Activated CD8-positive, alpha-beta memory T cell treated with anti-CD3 and anti-CD28 coated beads, Interleukin-2, amount 50 U/mL, for 48 hours (primary cell): ENCODE measurements at regions not wholly inside any gene's neighbourhood (a gene's known extent, or its start where the extent isn't known, plus 50 kb on each side); places are given as distances from the start of the nearest gene placed in this dataset.

Source experiments
- DNase-seq: peaks from one replicate; pipeline ENCODE4 v3.0.0-alpha.2; 2020

DNA sequence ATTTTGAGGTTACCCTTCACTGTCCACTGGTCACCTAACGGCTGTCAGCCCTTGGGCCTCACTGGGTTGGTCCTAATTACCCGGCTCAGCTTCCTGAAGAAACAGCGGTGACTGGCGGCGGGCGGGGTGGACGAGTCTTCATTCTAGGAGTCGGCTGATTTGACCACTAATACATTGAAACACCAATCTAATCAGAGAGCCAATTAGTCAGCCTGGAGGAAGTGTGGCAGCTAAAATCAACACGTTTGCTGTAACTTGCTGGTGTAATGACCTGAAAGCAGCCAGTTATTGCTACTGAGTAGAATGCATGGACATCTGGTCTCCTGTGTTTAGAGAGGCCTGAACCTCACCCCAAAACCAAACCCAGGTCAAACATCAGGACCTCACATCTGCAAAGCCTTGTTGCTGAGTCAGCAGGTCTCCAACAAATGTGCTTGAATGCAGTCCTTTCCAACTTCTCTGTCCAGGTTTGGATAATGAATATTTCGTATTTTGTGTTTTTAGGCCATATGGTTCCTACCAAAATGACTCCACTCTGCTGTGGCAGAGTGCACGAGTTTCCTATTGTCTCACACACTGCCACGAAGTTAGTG, 496.4 kb downstream of the BRD1 start:
- DNase-seq: no peak

DNA sequence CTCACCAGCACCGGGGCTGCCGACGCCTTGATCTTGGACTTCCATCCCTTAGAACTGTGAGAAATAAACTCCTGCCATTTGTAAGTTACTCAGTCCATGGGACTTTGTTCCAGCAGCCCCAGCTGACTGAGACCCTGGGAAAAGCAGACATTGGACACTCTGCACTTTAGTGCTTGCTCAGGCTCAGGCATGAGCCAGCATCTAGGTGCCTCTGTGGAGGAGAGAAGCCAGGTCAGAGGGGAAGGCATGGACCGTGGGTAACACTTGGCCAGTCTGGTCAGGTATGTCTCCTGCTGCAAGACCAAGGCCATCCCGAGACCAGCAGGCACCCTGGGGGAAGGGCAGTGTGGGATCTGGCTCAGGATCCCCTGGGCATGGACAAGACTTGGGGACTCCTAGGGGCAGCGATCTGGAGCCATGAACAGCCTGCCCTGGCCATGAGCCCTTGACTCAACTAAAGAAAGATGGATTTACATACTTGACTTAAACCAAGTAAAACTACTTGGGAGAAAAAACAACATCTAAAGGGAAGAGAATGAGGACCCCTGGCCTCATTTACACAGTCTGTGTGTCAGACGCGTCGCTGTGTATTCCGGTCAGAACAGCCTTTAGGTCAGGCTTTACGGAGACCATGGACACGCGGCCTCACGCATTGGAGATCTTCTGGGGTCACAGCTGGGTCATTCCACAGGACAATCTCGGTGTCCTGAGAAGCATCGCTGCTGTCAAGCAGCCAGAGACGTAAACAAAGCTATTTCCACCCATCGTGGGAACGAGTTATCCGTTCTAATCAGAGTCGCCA, 497.1 kb downstream of the BRD1 start:
- DNase-seq: peak; percentile 22

DNA sequence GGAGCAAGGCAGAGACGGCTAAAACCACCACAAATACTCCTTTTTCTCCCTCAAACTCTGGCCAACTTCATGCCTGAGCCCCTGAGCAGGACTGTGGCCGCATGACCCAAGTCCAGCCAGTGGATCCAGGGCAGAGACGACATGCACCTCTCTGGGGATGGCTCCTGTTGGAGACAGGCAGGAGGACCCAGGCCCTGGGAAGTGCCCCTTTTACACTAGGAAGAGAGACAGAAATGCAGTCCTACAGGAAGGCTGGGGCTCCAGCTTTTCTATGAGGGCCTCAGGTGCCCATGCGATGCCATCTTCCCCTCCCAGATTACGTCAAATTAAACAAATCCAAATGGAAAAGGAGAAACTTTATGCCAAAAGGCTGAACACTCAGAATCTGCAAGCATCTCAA, 498.0 kb downstream of the BRD1 start:
- DNase-seq: peak; percentile 8

DNA sequence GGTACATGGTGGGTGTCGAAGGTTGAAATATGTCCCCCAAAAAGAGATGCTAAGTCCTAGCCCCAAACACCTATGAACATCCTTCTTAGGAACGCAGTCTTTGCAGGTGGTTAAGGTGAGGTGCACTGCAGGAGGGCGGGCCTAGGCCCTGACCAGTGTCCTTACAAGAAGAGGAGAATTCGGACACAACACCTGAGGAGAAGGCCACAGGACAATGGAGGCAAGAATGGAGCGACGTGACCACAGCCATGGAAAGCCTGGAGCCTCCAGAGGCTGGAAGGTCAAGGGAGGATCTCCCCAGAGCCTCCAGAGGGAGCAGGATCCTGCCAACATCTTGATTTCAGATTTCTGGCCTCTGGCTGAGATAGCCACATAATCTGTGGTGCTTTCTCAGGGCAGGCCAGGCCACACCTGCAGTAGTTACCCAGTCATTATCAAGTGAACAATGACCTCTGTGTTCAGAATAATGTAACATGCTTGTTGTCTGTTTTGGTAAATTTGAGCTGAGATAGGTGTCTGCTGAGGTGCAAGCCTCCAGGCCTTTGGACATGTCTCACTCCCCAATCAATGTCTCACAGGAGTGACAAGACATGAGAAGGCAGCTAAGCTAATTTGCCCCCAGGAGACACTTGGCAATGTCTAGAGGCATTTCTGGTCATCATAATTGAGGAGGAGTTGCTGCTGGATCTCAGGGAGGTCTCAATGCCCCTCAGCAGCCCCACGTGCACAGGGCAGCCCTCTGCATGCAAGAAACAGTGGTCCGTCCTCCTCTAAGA, 498.9 kb downstream of the BRD1 start:
- DNase-seq: peak; percentile 17

DNA sequence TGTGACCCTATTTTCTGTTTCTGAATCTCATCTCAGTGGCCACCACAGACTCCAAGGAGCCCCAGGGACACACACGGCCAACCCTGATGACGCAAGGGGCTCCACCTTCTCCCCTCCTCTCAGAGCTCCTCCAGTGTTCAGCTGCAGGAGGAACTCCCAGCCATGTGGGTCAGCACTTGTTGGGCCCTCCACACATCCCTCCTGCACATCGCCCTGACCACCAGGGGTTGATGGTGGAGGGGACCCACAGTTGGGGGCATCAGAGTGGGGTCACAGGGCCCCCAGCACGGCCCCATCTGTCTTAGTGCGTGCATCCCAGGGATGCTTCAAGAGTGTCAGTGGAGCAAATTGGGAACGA, 499.6 kb downstream of the BRD1 start:
- DNase-seq: no peak

DNA sequence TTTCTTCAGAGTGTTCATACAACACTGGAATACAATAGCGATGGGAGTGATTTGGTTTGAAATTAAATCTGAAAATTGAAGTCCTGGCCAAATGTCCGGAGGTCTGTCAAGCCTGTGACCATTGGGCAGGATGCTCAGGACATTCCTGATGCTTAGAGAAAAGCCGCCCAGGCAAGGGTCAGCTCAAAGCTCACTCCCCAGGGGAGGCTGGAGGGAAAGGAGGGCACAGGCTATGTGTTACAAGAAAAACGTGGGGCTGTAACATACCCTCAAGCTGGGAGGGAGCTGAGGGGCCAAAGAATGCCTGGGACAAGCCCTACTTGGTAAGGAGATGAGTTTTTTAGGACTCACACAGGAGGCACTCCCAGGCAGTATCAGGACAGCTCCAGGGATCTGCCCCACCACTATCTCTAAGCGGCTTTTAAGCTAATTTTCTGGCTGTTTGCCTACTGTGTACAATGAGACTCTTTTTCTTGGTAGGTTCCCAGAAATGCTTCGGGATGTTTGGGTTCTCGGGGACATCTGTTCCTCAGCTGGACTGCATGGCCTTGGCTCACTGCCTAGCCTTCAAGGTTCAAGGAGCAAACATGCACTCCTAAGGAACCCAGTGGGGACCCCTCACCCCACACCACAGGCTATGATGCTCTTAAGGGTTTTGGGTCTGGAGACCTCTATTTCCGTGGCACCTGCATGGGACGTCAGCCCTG, 500.1 kb downstream of the BRD1 start:
- peak; percentile 17 for DNase-seq

DNA sequence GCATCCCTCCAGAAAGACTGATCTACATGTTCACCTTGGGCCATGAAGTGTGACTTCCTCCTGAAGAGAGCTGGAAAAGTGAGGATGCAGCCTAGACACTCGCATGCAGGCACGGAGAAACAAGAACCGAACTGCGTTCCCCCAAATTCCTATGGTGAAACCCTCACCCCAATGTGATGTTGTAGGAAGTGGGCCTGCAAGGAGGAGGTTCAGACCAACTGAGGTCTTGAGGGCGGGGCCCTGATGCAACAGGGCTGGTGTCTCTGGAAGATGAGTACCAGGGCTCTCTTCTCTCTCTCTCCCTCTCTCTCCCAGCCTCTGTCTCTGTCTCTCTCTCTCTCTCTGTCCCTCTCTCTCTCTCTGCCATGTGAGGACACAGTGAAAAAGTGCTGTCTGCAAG, 501.1 kb downstream of the BRD1 start:
- no peak for DNase-seq

DNA sequence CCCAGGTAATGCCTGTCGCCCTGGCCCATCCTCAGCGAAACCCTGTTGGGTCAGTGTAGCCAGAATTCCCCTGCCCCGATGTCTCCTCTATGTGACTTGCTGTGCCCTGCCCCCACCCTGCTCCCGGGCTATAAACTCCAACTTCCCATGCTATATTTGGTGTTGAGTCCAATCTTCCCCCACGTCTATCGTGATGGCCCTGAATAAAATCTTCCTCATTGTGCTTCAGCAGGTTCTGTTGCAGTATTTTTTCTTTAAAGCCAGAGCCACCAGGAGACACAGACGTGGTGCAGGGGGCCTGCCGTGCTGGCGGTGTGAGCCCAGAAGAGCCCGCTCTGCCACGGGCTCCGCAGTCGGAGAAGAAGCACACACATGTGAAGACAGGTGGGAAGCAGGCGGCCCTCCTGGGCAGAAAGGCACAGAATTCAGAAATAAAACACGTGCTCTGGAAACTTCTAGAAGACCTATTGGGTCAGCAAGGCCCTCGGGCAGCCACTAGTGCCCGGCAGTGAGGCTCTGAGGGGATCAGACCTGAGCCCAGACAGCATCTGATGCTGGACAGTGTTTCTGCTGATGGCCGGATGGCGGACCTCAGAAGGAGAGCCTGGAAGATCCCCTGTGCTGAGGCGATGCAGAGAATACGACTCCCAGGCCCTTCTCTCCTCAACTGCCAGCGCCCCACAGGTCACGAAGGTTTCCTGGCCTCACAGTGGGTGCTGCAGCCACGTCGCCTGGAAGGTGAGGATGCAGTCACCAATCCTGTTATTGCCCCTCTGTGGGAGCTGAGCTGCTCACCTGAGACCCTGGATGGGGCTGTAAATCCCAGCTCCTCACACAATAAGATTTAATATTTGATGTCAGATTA, 501.9 kb downstream of the BRD1 start:
- DNase-seq: peak; percentile 12

DNA sequence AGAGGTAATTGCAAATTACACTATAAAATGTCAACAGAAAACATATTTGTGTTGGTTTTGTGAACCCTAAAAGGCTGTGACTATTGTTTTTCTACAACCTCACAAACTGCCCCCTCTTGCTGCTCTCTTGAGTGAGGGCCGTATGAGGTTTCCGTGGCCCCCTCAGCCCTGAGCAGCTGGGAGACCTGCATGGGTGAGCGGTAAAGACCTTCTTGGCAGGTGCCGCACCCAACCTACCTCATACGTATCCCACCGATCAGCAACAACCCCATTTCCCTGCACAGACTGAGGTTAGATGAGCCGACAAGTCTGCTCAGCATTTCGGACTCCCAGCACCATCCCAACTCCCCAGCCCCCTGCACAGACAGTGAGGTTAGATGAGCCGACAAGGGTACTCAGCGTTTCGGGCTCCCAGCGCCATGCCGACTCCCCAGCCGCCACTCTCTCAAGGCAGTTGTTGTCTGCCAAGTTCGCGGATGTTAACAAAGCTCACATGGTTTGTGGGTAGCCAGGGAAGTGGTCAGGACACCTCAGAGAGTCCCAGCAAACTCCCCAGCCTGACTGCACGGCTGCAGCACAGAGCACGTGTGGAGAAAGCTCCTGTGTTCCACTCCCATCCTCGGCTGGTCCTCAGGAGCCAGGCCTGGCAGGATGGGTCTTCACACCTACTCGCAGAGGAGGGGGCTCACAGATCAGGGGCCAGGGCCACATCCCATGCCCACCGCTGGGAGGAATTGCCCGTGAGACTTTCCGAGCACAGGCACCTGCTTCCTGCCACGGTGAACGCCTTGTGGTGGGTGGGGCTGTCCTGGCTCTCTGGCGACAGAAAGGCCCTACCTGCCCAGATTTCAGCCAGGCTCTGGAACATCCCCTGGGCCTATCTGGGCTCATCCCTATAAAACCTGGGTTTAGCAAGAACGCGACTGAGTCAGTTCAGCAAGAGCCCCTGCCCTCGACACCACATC, 502.9 kb downstream of the BRD1 start:
- peak; percentile 30 for DNase-seq

DNA sequence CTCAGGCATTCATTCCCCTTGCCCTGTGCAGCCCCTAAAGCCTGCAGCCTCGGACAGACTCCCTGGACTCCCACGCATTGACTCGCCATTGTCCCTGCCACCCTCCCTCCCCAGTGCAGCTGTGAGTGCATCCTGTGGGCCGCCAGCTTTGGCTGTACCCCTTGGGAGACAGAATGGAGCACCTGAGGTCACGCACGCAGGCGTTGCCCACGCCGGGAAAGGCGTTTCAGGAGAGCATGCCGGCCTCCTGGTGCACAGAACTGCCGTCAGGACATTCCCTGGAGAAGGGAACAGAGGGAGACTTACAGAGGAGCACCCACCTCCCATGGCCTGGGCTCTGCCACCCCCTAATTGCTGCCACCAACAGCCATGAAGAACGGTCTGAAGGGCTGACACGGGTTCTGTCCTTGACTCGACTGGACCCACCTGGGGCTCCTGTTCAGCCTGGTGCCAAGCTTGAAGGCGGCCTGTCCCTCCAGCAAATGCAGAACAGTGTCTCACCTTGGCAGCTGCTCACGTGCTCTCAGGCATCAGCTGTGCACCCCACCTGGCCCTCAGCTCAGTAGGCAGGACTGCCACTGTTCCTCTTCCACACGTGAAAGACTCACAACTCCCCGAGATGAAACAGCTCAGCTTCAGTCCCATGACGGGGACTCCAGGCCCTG, 503.8 kb downstream of the BRD1 start:
- DNase-seq: peak; percentile 28

DNA sequence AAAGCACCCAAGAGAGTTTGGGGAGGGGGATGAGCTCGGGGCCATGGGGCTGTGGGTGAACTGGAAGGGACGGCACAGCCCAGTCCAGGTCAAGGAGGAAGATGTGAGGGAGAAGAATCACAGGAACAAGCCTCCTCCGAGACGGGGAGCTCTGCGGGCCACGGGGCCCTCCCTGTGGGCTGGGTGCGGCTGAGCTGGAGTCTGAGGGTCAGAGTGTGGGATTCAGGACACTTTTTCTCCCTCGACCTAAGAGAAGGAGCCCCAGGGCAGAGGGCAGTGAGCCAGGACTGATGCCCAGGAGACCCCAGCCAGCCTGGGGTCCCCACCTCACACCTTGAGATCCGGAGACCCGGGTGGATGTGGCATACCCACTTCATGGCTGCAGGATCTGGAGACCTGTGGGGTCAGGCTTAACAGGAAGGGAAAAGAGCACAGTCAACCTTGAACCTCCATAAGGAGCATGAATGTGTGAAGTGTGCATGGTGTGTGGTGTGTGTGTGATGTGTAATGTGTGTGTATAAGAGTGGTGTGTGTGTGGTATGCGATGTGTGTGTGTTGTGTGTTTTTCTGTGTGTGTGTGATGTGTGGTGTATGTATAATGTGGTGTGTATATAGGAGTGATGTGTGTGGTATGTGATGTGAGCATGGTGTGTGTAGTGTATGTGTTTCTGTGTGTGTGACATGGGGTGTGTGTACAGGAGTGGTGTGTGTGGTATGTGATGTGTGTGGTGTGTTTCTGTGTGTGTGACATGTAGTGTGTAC, 504.6 kb downstream of the BRD1 start:
- DNase-seq: peak; percentile 32

DNA sequence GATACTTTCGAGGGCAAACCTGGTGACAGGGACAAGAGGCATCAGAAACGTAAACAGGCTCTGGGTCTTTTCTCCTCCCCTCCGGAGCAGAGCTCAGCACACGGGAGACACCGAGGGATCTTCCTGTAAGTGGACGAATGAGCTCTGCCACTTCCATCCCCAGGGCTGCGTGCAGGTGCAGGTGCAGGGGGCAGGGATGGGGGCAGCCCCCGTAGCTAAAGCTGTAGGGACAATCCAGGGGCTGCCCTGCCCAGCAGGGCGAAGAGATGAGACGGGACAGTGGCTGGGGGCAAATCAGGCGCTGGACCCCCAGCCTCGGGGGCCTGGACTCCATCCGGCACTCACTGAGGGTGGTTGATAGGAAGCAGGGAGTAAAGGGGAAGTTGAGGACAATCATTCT, 505.4 kb downstream of the BRD1 start:
- no peak for DNase-seq

DNA sequence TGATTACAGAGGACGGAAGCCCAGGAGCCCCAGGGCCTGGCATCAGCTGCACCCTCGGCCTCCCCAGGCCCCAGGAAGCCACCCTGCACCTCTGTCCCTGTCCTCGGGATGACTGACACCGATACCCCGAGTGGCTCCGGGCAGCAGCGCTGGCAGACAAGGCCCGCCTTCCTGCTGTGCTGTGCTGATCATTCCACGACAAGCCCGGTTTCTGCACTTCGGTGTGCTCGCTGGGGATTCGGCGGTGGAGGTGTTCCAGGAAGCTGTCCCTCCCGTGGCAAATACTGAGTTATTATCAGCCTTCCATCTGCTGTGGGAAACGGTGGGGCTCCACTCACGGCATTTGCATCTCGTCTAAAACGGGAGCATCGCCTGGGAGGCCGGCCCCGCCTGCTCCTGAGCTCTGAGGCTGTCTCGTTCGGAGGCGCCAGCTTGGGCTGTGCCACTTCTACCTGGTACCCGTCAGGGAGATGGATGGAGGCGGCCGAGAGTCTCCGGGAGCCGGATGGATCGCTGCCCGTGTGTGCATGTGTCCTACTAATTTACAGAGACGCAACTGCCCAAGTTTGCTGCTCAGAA, 506.1 kb downstream of the BRD1 start:
- DNase-seq: peak; percentile 33

DNA sequence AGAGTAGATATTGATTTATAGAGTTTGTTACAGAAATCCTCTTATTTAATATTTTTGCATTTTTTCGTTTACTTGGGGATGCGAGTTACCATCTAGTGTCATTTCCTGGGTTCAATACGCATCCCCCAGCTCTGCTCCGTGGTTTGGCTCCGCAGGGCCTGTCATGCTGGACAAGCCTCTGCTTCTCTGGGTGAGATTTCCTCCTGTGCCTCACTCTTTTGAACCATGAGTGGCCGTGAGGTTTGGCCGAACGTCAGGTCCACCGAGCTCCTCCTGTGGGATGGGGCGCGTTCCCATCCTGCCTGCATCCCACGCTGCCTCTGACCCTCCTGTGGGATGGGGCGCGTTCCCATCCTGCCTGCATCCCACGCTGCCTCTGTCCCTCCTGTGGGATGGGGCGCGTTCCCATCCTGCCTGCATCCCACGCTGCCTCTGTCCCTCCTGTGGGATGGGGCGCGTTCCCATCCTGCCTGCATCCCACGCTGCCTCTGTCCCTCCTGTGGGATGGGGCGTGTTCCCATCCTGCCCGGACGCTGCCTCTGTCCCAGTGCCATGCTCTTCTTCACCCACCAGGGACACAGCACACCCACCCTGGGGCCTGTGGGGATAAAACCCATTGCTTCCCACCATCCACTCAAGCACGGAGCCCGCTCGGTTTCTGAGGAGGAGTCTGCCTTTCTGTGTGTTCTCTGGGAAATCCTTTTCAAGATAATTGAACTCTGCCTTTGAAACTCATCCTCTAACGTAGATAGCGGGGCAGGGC, 506.8 kb downstream of the BRD1 start:
- DNase-seq: no peak

DNA sequence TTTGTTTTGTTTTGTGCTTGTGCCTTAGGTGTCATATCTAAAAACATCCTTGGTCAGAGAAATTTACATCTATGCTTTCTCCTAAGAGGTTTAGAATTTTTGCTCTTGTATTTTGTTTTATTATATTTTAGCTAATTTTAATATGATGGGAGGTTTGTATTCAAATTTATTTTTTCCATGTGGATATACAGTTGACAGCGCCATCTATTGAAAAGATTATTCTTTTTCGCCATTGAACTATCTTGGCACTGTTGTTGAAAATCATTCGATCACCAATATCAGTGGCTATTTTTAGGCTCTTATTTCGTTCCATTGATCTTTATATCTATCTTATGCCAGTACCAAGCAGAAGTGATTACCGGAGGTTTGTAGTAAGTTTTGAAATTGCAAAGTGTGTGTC, 510.3 kb downstream of the BRD1 start:
- no peak for DNase-seq

DNA sequence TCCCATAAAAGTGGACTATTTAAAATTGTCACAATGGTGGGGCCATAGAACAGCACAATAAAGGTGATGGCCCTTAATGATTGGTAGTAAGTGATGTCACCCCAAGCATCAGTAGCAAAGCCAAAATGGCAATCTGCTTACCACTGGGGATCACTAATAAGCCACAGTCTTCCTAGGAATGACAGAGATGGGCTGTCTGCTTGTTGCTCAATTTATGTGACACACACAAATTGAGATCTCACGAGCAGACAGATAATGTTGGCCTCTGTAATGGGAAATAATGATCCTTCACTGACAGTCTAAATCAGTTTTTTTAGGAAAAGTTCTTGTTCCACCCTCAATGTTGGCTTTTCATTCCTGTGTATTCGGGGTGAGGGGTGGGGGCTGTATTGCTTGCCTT, 515.1 kb downstream of the BRD1 start:
- DNase-seq: no peak

DNA sequence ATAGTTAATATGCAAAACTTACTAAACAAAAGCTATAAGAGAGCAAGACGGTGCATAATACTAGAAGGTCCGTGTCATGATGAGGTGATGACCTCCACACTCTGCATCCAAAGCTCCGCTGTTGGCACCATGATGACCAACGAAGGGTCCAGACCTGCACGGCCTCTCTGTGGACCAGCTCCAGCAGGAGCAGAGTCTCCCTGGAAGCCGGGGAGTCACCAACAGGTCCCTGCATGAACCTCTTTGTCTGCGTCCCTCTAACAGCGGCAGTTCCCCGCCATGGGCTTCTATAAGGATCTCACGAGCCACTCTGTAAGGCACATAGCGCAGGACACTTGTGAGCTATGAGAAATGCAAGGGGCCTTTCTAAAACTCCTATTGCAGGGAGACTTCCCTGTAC, 517.3 kb downstream of the BRD1 start:
- DNase-seq: peak; percentile 25

DNA sequence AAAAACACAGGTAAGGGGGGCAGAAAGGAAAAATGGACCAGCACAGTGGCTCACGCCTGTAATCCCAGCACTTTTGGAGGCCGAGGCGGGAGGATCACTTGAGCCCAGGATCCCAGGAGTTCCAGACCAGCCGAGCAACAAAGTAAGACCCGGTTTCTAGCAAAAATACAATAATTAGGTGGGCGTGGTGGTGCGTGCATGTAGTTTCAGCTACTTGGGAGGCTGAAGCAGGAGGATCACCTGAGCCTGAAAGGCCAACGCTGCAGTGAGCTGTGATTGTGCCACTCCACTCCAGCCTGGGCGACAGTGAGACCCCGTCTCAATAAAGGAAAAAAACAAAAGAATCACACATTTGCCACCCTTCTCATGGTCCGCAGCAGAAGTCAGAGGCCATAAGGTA, 519.4 kb downstream of the BRD1 start:
- no peak for DNase-seq

DNA sequence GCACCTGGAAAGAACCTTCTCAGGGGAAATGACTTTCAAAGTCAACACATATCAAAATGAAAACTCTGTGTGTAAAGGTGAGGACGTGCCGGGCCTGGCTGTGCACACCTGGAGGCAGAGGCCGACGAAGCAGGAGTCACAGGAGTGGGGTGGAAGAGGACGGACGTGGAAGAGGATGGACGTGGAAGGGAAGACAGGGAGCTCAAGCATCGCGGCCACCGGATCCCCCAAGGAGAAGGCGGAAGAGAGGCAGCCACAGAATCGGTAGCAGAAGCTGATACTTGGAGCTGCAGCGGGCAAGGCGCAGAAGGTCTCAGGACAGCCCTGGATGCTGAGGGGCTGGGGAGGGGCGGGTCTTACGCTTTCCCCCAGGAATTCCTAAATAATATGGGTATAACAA, 519.8 kb downstream of the BRD1 start:
- DNase-seq: no peak
